Retinal pigment epithelial cell (primary cell): ENCODE measurements at regions not wholly inside any gene's neighbourhood (a gene's known extent, or its start where the extent isn't known, plus 50 kb on each side); places are given as distances from the start of the nearest gene placed in this dataset.

ENCODE experiments used
- DNase-seq: peaks from one replicate; pipeline ENCODE4 v3.0.0-alpha.2; 2010; ENCODE audit warnings: low read depth
- H3K4me3 ChIP-seq: 2 replicates; pipeline ENCODE4 v1.5.1; 2011; ENCODE audit warnings: mild to moderate bottlenecking, low read length, control low read depth, moderate library complexity
- CTCF ChIP-seq: conservative IDR thresholded peaks from 2 replicates; pipeline ENCODE4 v1.5.1; 2011; ENCODE audit warnings: low read depth, low read length, control low read depth, inconsistent platforms

DNA sequence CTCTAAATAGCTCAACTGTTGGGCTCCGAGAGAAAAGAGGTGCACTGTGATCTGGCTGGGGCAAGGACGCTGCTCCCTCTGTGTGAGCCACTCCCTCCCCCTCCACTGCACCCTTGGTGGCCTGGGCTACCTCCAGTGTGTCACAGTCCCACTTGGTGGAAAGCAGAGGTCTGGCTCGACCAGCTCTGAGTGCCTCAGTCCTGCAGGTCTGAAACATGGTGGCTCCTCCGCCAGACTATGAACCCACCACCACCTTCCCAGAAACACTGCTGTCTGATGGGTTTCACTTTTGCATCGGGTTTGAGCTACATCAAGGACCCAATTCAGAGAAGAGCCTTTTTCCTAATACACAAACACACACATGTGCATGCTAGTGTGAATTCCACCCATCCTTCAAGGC, 500.1 kb downstream of the RPS24 start:
- no peak overlapping the region for H3K4me3 ChIP-seq
- DNase-seq: no peak
- no peak for TF ChIP-seq CTCF

- no peak for DNase-seq
- H3K4me3 ChIP-seq: no peak overlapping the region
- TF ChIP-seq CTCF: no peak
Measured at GRCh38 chr10:78535716-78536218, 502.1 kb downstream of the RPS24 start.

DNA sequence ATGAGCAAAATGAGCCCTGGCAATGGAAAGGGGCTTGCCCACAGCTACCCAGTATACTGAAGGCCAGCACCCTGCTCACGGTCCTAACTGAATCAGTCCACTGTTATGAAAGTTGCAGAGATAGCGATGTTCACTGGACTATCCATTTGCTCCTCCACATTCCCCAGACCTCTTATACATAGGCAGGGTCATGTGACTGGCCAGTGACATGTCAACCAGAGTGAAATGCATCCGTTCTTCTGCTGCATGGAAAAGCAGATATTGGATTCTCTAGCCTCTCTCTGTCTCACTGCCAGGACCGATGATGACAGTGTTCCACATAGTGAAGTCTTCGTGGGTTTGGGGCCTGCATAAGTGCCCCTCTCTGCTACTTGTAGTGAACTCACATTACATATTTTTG, 503.4 kb downstream of the RPS24 start:
- TF ChIP-seq CTCF: no peak
- DNase-seq: no peak

GRCh38 chr10:78539247-78539766, 505.6 kb downstream of the RPS24 start:
- no peak overlapping the region for H3K4me3 ChIP-seq
- no peak for TF ChIP-seq CTCF
- no peak for DNase-seq

More for the DNA sequence above, 503.4 kb downstream of the RPS24 start:
- no peak overlapping the region for H3K4me3 ChIP-seq

DNA sequence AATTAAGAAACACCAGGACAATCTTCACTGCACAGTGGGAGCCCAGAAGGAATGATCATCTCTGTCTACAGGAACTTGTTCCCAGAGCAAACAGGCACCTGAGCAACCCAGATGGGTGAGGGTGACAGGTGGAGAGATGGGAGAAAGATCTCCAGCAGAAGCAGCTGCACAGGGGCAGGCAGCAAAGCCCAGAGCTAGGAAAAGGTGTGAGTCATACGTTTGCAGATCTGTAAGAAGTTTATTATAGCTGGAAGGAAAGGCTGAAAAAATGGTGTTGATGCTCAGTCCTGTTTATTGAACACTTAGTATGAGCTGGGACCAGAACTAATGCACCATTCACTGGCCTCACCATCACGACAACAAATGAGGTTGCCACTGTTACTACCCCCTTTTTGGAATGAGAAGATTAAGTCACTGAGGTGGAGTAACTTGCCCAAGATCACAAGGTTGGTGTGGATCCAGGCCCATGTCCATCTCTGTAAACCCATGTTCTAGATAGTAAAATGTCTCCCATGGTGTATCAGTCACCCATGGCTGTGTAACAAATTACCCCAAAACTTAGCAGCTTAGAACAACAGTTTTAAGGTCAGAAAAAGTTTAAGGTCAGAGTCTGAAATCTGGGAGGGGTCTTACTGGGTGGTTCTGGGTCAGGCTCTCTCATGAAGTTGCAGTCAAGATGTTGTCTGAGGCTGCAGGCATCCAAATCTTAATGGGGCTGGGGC, 506.9 kb downstream of the RPS24 start:
- no peak overlapping the region for H3K4me3 ChIP-seq
- no peak for TF ChIP-seq CTCF
- no peak for DNase-seq

- no peak overlapping the region for H3K4me3 ChIP-seq
- no peak for DNase-seq
- no peak for TF ChIP-seq CTCF
Measured at GRCh38 chr10:78541481-78542140, 507.9 kb downstream of the RPS24 start.

- no peak for DNase-seq
- no peak overlapping the region for H3K4me3 ChIP-seq
- TF ChIP-seq CTCF: no peak
Measured at GRCh38 chr10:78542141-78542489, 508.5 kb downstream of the RPS24 start.
